Mononuclear cell (primary cell): ENCODE measurements at regions not wholly inside any gene's neighbourhood (a gene's known extent, or its start where the extent isn't known, plus 50 kb on each side); places are given as distances from the start of the nearest gene placed in this dataset.

ENCODE experiments used
- H3K27me3 ChIP-seq: 2 replicates; pipeline ENCODE4 v1.6.0; 2011; ENCODE audit warnings: low read length, control low read depth; ENCODE audit not compliant: insufficient read depth
- H3K4me1 ChIP-seq: 2 replicates; pipeline ENCODE4 v1.5.1; 2011; ENCODE audit warnings: mild to moderate bottlenecking, low read length, control low read depth; ENCODE audit not compliant: insufficient read depth
- H3K4me3 ChIP-seq: 2 replicates; pipeline ENCODE4 v1.5.1; 2011; ENCODE audit warnings: mild to moderate bottlenecking, low read length, moderate library complexity
- H3K9me3 ChIP-seq: 2 replicates; pipeline ENCODE4 v1.5.1; 2011; ENCODE audit warnings: low read depth, mild to moderate bottlenecking, control low read depth, low read length

DNA sequence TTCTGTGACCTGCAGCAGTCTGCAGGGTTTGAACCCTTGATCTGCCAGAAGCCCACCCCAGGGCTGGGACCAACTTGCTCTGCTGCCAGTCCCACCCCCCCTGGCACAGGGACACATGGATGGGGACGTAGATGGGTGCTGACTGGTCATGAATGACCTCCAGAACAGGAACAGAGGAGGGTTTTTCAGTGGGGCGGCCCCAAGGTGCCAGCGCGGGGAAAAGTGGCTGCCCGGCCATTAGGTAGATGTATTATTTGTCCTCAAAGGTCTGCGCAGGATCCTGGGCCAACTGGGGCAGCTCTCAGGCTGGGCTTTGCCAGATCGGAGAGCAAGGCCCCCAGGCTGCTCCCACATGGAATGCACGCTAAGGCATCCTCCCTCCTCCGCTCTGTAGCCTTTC, 265.2 kb upstream of the TNRC6C start:
- Histone ChIP-seq H3K27me3 (no peaks in the 10 kb centered on the region), H3K4me3 (no peak overlapping the region), H3K9me3 (no peaks in the 10 kb centered on the region), H3K4me1 (peaks cover 17% of the 10 kb centered on the region)

GRCh38 chr17:77693776-77694175, 264.7 kb upstream of the TNRC6C start:
- Histone ChIP-seq H3K9me3 (no peaks in the 10 kb centered on the region), H3K4me3 (no peak overlapping the region), H3K27me3 (no peaks in the 10 kb centered on the region), H3K4me1 (peaks cover 17% of the 10 kb centered on the region)

DNA sequence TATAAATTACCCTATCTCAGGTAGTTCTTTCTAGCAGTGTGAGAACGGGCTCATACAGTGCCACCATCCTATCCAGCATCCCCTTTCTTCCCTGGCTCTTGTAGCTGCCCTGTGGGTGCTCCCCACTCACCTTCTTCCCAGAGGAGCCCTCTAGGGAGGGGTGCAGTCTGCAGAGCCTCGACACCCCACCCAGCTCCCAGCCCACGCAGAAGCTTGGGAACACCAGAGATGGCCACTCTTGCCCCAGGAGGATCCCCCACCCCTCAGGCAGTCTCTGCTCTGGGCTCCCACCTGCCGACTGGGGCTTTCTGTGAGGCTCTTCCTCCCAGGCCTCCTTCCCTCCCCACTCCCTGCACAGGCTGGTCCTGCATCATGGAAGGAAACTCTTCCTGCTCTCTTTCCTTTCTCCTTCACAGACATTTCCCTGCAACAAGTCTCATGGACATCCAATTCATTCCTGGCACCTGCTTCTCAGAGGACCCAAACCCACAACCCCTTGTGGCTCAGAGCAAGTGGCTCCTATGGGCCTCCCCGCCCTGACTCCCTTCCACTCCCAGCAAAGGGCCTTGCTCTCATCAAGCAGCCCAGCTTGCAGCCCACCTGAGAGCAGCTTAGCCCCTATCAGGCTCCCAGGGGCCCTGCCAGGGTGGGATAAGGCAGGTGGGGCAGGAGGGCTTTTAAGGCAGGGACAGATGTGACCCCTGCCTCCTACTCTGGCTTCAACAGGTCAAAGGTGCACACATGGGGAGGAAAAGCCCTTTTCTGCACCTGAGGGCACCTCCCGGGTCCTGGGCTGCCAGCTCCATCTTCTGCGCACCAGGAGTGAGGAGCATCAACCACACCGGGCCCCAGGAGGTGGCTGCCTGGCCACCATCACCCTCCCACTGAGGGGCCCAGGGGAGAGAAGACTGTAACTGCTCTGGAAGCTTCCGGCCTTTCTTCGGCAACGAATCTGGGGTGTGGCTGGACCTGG, 263.8 kb upstream of the TNRC6C start:
- Histone ChIP-seq H3K4me3 (no peak overlapping the region), H3K9me3 (no peaks in the 10 kb centered on the region), H3K4me1 (peaks cover 17% of the 10 kb centered on the region), H3K27me3 (no peaks in the 10 kb centered on the region)

DNA sequence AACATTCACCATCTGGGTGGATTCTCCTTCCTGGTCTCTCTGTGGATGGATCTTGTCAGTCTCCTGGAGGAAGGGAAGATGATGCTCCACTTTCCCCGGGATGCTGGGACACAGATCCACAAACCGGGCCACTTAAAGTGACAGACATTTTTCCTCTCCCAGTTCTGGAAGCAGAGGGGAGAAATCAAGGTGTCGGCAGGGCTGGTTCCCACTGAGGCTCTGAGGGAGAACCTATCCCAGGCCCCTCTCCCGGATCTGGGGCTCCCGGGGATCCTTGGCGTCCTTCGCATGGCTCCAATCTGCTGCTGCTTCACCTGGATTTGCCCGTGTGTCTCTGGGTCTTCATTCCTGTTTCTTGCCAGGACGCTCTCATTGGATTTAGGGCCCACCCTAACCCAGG, 263.1 kb upstream of the TNRC6C start:
- H3K27me3 ChIP-seq: no peaks in the 10 kb centered on the region

DNA sequence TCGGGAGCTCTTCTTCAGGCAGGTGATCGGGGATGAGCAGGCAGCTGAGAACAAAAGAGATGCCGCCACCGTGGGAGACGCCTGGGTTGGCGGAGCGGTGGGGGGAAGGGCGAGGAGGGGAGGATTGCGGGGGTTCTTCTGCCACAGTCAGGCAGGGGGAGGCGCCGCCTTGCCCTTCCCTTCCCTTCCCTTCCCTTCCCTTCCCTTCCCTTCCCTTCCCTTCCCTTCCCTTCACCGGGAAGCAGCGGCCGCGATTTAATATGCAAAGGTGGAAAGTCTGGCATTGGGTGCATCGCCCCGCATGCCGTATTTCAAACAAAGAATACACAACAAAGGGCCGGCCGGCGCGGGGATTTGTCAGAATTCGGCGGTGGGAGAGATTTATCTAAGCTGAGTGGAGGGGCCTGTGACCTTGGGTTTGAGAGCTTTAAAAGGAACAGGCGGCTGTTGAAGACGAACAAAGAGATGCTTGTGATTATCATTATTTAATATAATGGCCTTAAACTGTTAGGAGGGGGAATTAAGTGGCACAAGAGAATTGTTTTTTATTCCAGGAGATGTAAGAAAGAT, 262.3 kb upstream of the TNRC6C start:
- Histone ChIP-seq H3K4me3 (no peak overlapping the region), H3K4me1 (peaks cover 4% of the 10 kb centered on the region), H3K9me3 (no peaks in the 10 kb centered on the region), H3K27me3 (no peaks in the 10 kb centered on the region)

More for the DNA sequence above, 263.1 kb upstream of the TNRC6C start:
- Histone ChIP-seq H3K4me1 (peaks cover 12% of the 10 kb centered on the region), H3K4me3 (no peak overlapping the region), H3K9me3 (no peaks in the 10 kb centered on the region)

DNA sequence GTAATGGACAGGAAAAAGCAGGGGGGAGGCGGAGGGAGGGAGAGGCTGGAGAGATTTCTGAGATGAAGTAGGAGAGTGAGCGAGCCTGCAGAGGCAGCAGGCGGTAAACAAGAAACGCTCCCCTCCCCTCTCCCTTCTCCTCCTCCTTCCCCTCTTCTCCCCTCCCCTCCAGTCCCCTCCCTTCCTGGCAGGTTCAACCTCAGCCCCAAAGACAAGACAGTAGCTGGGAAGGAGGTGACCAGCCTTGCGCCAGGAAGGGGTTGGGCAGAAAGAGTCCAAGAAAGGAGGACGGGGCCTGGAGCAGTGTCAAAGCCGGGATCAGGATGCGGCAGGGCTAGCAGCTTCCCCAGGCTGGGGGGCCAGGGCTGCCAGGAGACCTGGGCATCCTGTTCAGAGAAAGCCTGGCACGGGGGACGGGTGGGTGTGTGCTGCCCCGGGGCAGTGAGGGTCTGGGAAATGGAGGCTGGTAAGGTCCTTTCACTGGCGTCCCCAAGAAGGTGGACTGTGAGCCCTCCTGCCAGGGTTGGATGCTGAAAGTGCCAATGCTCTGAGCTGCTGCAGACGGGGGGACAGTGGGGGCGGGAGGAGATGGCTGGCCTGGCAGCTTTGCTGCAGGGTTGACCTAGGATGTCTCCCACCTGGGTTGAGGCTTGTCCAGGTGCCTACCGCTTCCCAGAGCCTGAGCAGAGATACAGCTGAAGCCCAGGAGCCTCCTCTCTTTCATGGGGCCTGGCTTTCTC, 261.6 kb upstream of the TNRC6C start:
- H3K4me3 ChIP-seq: no peak overlapping the region
- H3K4me1 ChIP-seq: no peaks in the 10 kb centered on the region
- H3K9me3 ChIP-seq: no peaks in the 10 kb centered on the region
- H3K27me3 ChIP-seq: no peaks in the 10 kb centered on the region

DNA sequence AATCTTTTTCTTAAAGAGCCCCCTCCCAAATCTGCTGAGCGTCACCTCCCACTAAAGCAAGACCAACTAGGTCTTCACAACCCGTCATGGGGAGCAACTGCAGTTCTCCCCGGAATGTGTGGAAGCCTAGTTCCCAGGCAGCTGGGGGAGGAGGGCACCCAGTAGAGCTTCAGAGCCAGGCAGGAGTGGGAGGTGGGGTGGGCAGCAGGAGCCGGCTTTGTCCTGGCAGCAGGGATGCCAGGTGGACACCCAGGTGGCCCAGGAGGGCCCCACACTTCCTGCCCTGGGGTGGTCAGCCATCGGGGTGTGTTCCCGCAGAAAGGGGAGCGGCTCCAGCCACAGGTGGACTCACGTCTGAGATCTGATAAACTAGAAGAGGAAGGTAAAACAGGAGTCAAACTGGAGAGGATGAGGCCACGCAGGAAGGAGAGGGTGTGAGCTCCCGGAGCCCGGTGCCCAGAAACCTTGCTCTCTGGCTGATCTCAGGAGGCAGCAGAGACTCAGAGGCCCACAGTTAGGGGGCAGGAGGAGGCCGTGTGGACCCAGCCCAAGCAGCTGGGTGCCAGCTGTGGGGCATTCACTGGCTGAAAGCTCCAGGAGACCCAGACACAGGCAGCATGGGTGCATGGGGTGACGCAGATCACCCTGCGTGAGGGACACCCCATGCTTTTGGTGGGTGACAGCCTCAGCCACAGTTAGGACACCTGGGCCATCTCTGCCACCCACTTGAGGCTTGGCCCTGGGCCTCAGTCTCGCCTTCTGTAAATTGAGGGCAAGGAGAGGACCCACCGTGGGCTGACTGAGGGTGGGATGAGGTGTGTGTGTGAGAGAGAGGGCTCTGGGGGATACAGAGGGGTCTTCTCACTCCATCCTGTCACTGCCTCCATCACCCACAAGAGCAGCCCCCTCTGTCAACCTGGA, 260.8 kb upstream of the TNRC6C start:
- Histone ChIP-seq H3K9me3 (no peaks in the 10 kb centered on the region), H3K4me1 (no peaks in the 10 kb centered on the region), H3K27me3 (no peaks in the 10 kb centered on the region), H3K4me3 (no peak overlapping the region)

- Histone ChIP-seq H3K4me3 (no peak overlapping the region), H3K9me3 (peaks cover 8% of the 10 kb centered on the region), H3K4me1 (no peaks in the 10 kb centered on the region), H3K27me3 (no peaks in the 10 kb centered on the region)
Measured at GRCh38 chr17:77698903-77699623, 259.4 kb upstream of the TNRC6C start.

DNA sequence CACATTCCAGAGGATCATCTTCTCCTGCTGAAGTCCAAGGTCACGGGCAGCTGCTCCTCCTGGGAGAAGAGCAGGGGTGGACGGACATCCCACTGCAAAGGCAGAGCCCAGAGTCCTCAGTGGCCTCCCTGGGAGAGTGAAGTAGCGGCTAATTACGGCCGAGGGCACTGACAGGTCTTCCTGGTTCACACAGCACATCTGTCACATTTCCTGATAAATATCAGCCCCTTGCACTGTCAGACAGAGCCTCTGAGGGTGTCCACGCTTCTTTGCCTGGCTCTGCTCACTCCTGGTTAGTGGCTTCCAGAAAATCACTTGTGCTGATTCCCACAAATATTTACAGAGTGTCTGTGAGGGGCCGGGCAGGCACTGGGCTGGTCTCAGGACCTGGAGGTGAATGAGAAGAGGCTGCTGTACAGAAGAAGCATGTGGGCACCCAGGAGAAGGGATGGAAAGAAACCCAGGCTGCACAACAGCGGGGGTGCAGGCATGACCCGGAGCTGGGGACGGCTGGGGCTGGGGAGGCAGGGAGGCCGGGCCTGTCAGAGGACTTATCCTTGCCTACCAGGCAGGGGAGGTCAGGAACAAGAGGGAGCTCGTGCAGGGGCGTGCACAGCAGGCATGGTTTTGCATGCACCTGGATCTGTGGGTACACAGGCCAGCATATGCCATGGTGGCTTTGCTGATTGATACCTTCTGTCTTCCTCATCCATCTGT, 258.2 kb upstream of the TNRC6C start:
- Histone ChIP-seq H3K9me3 (peaks cover 14% of the 10 kb centered on the region), H3K4me1 (no peaks in the 10 kb centered on the region), H3K27me3 (no peaks in the 10 kb centered on the region), H3K4me3 (no peak overlapping the region)

GRCh38 chr17:77701996-77702395, 256.5 kb upstream of the TNRC6C start:
- Histone ChIP-seq H3K4me1 (no peaks in the 10 kb centered on the region), H3K27me3 (no peaks in the 10 kb centered on the region), H3K9me3 (peaks cover 15% of the 10 kb centered on the region), H3K4me3 (no peak overlapping the region)

DNA sequence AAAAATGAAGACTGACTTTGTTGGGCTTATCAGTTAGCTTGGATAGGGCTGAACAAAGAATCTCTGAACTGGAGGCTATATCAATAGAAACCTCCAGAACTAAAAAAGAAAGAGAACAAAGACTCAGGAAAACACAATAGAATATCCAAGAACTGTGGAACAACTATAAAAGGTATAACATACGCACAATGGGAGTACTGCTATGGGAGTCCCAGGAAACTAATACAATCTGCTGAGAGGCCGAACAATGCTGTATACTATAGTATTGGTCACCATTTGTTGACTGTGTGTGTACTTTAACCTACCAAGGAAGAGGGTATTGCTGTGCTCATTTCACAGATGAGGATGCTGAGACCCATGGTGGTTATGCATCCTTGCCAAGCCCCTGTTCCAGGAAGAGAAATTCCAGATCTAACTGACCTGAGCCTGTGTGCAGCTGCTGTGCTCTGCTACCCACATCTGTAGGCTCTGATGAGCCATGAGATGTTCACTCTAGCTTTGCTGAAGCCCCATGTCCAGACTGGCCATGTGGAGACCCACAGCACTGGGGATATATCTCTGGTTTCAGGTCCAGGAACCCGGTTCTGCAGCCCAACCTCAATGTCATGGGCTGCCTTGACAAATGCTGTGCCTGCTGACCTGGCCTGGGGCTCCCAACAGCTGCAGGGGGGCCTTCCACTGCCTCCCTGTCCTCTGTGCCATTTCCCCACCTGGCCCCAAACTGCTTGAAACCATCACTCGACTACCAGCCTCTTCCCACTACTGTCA, 254.3 kb upstream of the TNRC6C start:
- Histone ChIP-seq H3K27me3 (no peaks in the 10 kb centered on the region), H3K9me3 (peaks cover 15% of the 10 kb centered on the region), H3K4me1 (no peaks in the 10 kb centered on the region), H3K4me3 (no peak overlapping the region)

DNA sequence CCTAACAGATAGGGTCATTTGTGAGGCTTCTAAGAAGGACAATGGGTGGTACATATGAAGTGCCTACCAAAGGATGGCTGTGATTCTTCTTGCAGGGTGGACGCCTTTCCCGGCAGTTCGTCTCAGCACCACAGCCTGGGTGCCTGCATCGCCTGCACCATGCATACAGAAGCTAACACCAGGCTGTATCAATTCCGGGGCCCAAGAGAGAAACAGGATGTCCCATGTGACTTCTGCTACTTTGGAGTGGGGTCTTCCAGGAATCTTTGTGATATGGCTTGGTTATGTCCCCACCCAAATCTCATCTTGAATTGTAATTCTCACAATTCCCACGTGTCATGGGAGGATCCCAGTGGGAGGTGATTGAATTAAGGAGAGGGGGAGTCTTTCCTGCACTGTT, 251.6 kb upstream of the TNRC6C start:
- peaks cover 15% of the 10 kb centered on the region for H3K9me3 ChIP-seq
- no peaks in the 10 kb centered on the region for H3K4me1 ChIP-seq
- no peaks in the 10 kb centered on the region for H3K27me3 ChIP-seq
- no peak overlapping the region for H3K4me3 ChIP-seq

DNA sequence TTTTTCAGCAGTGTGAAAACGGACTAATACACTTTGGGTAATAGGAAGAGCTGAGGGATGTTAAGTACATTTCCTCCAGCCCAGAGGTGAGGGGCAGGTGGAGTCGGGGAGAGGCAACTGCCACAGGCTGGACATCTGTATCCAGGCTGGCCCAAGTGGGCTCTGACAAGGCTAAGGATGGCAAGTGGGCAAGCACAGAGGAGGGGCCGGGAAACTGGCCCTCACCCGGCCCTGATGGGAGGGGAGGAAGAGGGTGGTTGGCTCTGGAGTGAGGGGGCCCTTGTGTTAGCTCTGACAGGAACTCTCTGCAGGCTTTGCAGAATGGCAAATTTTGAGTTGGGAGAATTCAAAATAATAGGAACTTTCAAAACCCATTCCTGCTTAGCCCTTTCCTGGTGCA, 251.0 kb upstream of the TNRC6C start:
- no peaks in the 10 kb centered on the region for H3K27me3 ChIP-seq
- H3K4me3 ChIP-seq: no peak overlapping the region
- peaks cover 15% of the 10 kb centered on the region for H3K9me3 ChIP-seq
- H3K4me1 ChIP-seq: no peaks in the 10 kb centered on the region
